ENCODE measurements at regions not wholly inside any gene's neighbourhood (a gene's known extent, or its start where the extent isn't known, plus 50 kb on each side); places are given as distances from the start of the nearest gene placed in this dataset.

- intact Hi-C loops (cut with DNase I) = no loop called here
- Histone ChIP-seq H3K36me3 (no peaks in the 10 kb centered on the region), H3K4me1 (no peaks in the 10 kb centered on the region), H3K27ac (replicated peaks in 1 of 4) (no peak overlapping the region), H3K27me3 (peaks cover 0 to 63% (median 0%) of the 10 kb centered on the region in 4 donors), H3K9me3 (peaks cover 0 to 99% (median 67%) of the 10 kb centered on the region in 4 donors), H3K4me3 (no peak overlapping the region)
- DNase-seq (ENCODE audit: extremely low spot score) = no peak
- TF ChIP-seq CTCF (IDR thresholded peaks at IDR 0.05) (no peak), EP300 (IDR thresholded peaks at IDR 0.05) (no peak), POLR2AphosphoS5 (IDR thresholded peaks at IDR 0.05) (no peak), POLR2A (IDR thresholded peaks at IDR 0.05; ENCODE audit: low read depth) (no peak)
- WGBS = 62% methylated on average over 17 of the region's 17 CpGs
These were observed 348.8 kb downstream of the ALG10 start for GRCh38 chr12:34371050-34371449.

- Histone ChIP-seq H3K27me3 (peaks cover 0 to 62% (median 0%) of the 10 kb centered on the region in 4 donors), H3K9me3 (peaks cover 0 to 99% (median 71%) of the 10 kb centered on the region in 4 donors), H3K4me3 (no peak overlapping the region), H3K4me1 (no peaks in the 10 kb centered on the region), H3K36me3 (no peaks in the 10 kb centered on the region), H3K27ac (replicated peaks in 1 of 4) (no peak overlapping the region)
- no peak for DNase-seq (ENCODE audit: extremely low spot score)
- TF ChIP-seq EP300 (IDR thresholded peaks at IDR 0.05) = no peak
- TF ChIP-seq POLR2AphosphoS5 (IDR thresholded peaks at IDR 0.05) = no peak
- TF ChIP-seq POLR2A (IDR thresholded peaks at IDR 0.05; ENCODE audit: low read depth) = no peak
- TF ChIP-seq CTCF (IDR thresholded peaks at IDR 0.05) = no peak
- intact Hi-C loops (cut with DNase I) = no loop called here
- WGBS = 70% methylated on average over 16 of the region's 21 CpGs
These were observed 349.7 kb downstream of the ALG10 start for GRCh38 chr12:34372003-34372402.

GRCh38 chr12:34373926-34374325 is 351.6 kb downstream of the ALG10 start:
- TF ChIP-seq EP300 (IDR thresholded peaks at IDR 0.05) (no peak), CTCF (IDR thresholded peaks at IDR 0.05) (no peak), POLR2AphosphoS5 (IDR thresholded peaks at IDR 0.05) (no peak), POLR2A (IDR thresholded peaks at IDR 0.05; ENCODE audit: low read depth) (no peak)
- intact Hi-C loops (cut with DNase I) = no loop called here
- H3K4me1 ChIP-seq = no peaks in the 10 kb centered on the region
- H3K36me3 ChIP-seq = no peaks in the 10 kb centered on the region
- DNase-seq (ENCODE audit: extremely low spot score) = no peak
- WGBS = 60% methylated on average over 22 of the region's 25 CpGs
- H3K4me3 ChIP-seq = no peak overlapping the region
- H3K9me3 ChIP-seq = peaks cover 0 to 99% (median 59%) of the 10 kb centered on the region in 4 donors
- H3K27me3 ChIP-seq = peaks cover 0 to 57% (median 0%) of the 10 kb centered on the region in 4 donors
- H3K27ac ChIP-seq (replicated peaks in 1 of 4) = no peak overlapping the region

- Histone ChIP-seq H3K9me3 (peaks cover 0 to 99% (median 51%) of the 10 kb centered on the region in 4 donors), H3K4me3 (no peak overlapping the region), H3K27ac (replicated peaks in 1 of 4) (no peak overlapping the region), H3K36me3 (no peaks in the 10 kb centered on the region), H3K27me3 (peaks cover 0 to 69% (median 0%) of the 10 kb centered on the region in 4 donors), H3K4me1 (no peaks in the 10 kb centered on the region)
- WGBS = 69% methylated on average over 26 of the region's 28 CpGs
- no peak for DNase-seq (ENCODE audit: extremely low spot score)
- intact Hi-C loops (cut with DNase I) = no loop called here
- TF ChIP-seq POLR2AphosphoS5 (IDR thresholded peaks at IDR 0.05) (no peak), POLR2A (IDR thresholded peaks at IDR 0.05; ENCODE audit: low read depth) (no peak), CTCF (IDR thresholded peaks at IDR 0.05) (no peak), EP300 (IDR thresholded peaks at IDR 0.05) (no peak)
These were observed 354.0 kb downstream of the ALG10 start for GRCh38 chr12:34376133-34376799.
